ENCODE measurements at regions not wholly inside any gene's neighbourhood (a gene's known extent, or its start where the extent isn't known, plus 50 kb on each side); places are given as distances from the start of the nearest gene placed in this dataset.

DNA sequence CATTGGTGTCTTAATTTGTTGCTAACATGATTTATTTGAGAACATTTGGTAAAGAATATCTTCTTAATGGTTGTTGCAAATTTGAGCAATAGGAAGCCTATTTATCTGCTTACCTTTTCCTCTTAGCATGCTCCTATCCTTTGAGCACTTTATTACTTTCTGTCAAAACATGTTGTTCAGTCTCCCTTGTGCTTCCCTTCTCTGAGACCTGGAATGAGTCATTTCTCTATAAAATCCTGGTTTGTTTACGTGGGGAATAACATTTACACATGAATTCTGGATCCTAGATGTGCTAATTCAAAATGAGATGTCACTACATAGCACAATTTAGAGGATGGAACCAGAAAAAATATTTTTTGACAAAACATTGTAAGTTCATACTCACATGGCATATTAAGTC, 844.0 kb upstream of the LRFN5 start:
- Histone ChIP-seq H3K79me1 (ENCODE audit: insufficient read depth, low read depth, low read length, poor library complexity, severe bottlenecking) (no peaks in the 10 kb centered on the region), H3K14ac (ENCODE audit: insufficient read depth, low read length) (no peak overlapping the region), H2AFZ (ENCODE audit: low read length) (no peak overlapping the region), H3K4me1 (ENCODE audit: insufficient read depth, low read length) (no peaks in the 10 kb centered on the region; the same call in 1 of the 2 replicates), H3T11ph (ENCODE audit: low read length) (no peak overlapping the region), H3K18ac (ENCODE audit: insufficient read length, low read depth, low read length) (no peak overlapping the region), H4K91ac (ENCODE audit: insufficient read length, low read depth, low read length) (no peak overlapping the region), H2BK120ac (ENCODE audit: low read depth, low read length, poor library complexity, severe bottlenecking) (no peak overlapping the region), H3K9me3 (ENCODE audit: control insufficient read depth, low read depth, low read length) (no peaks in the 10 kb centered on the region), H4K5ac (ENCODE audit: insufficient read length, low read depth, low read length) (no peak overlapping the region), H4K8ac (replicated peaks; ENCODE audit: insufficient read length, low read depth, low read length) (no peak overlapping the region), H2BK12ac (ENCODE audit: insufficient read length, low read depth, low read length) (no peak overlapping the region), H2BK15ac (ENCODE audit: low read depth, low read length) (no peak overlapping the region), H3K27ac (ENCODE audit: insufficient read length, low read depth, low read length) (no peak overlapping the region), H3K9ac (ENCODE audit: extremely low read depth, insufficient read length, low read length) (no peak overlapping the region), H2BK20ac (ENCODE audit: low read depth, low read length, poor library complexity, severe bottlenecking) (no peak overlapping the region), H3K79me2 (ENCODE audit: insufficient read depth, low read length) (no peaks in the 10 kb centered on the region), H3K4me2 (ENCODE audit: insufficient read depth, insufficient read length, low read length) (no peak overlapping the region), H3K27me3 (ENCODE audit: insufficient read depth, low read length) (no peaks in the 10 kb centered on the region), H2BK5ac (ENCODE audit: insufficient read length, low read length) (no peak overlapping the region), H4K20me1 (ENCODE audit: control insufficient read depth, insufficient read depth, insufficient read length) (no peaks in the 10 kb centered on the region), H3K56ac (ENCODE audit: insufficient read length, low read depth, low read length) (no peak overlapping the region), H2AK5ac (ENCODE audit: insufficient read length, low read length) (no peak overlapping the region), H3K4ac (ENCODE audit: low read depth, low read length) (no peak overlapping the region), H3K23ac (ENCODE audit: insufficient read length, low read depth, low read length) (no peak overlapping the region), H3K23me2 (ENCODE audit: insufficient read length, low read depth, low read length, poor library complexity, severe bottlenecking) (no peaks in the 10 kb centered on the region)
- H3K27me3 Mint-ChIP-seq (ENCODE audit: low read depth) = no peaks in the 10 kb centered on the region
- TF ChIP-seq, protein P1, sequence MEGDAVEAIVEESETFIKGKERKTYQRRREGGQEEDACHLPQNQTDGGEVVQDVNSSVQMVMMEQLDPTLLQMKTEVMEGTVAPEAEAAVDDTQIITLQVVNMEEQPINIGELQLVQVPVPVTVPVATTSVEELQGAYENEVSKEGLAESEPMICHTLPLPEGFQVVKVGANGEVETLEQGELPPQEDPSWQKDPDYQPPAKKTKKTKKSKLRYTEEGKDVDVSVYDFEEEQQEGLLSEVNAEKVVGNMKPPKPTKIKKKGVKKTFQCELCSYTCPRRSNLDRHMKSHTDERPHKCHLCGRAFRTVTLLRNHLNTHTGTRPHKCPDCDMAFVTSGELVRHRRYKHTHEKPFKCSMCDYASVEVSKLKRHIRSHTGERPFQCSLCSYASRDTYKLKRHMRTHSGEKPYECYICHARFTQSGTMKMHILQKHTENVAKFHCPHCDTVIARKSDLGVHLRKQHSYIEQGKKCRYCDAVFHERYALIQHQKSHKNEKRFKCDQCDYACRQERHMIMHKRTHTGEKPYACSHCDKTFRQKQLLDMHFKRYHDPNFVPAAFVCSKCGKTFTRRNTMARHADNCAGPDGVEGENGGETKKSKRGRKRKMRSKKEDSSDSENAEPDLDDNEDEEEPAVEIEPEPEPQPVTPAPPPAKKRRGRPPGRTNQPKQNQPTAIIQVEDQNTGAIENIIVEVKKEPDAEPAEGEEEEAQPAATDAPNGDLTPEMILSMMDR (conservative IDR thresholded peaks at IDR 0.05) = no peak
- no peaks in the 10 kb centered on the region; a peak in 1 of 7 replicates for H3K36me3 Mint-ChIP-seq (ENCODE audit: insufficient read depth in 1 of 3, low read depth in 3 of 3)
- DNase-seq = no peak
- WGBS (ENCODE audit: extremely low coverage, insufficient read length, low lambda C conversion rate) = no CpG with 5 or more reads among the region's 1 CpG
- no peak overlapping the region for H3K27ac Mint-ChIP-seq
- no peaks in the 10 kb centered on the region for H3K9me3 Mint-ChIP-seq
- H3K4me1 Mint-ChIP-seq = peaks cover 16 to 19% of the 10 kb centered on the region in 2 experiments
- H3K4me3 Mint-ChIP-seq = no peak overlapping the region
